ENCODE measurements at regions not wholly inside any gene's neighbourhood (a gene's known extent, or its start where the extent isn't known, plus 50 kb on each side); places are given as distances from the start of the nearest gene placed in this dataset.

- TF ChIP-seq PAXIP1 (CRISPR knock-in tag; conservative IDR thresholded peaks at IDR 0.05) (peak; percentile 41; the same call in 1 of the 2 replicates), RXRB (CRISPR knock-in tag; IDR thresholded peaks at IDR 0.05; ENCODE audit: borderline replicate concordance) (peak; percentile 54; the same call in 1 of the 2 replicates), E2F5 (CRISPR knock-in tag; conservative IDR thresholded peaks at IDR 0.05) (no peak), HOMEZ (CRISPR knock-in tag; IDR thresholded peaks at IDR 0.05; ENCODE audit: low read depth) (no peak), ATAD3A (CRISPR knock-in tag; IDR thresholded peaks at IDR 0.05) (no peak), ZNF441 (CRISPR knock-in tag; IDR thresholded peaks at IDR 0.05; ENCODE audit: borderline replicate concordance) (peak; percentile 59; the same call in 1 of the 2 replicates), NR1H2 (CRISPR knock-in tag; IDR thresholded peaks at IDR 0.05; ENCODE audit: borderline replicate concordance, low read depth) (no peak)
Observed at GRCh38 chr2:176502619-176503018, 233.4 kb downstream of the MTX2 start (continued).

- BruUV-seq (replicated peaks): no TSS peak
- DNase-seq (ENCODE audit: low spot score) (no peak), ATAC-seq (no peak), FAIRE-seq (no peak)
- Histone ChIP-seq H3K79me2 (ENCODE audit: insufficient read depth, low read length) (no peaks in the 10 kb centered on the region), H3K4me2 (ENCODE audit: low read depth, low read length) (no peak overlapping the region), H4K20me1 (ENCODE audit: insufficient read depth, low read length) (no peaks in the 10 kb centered on the region), H3K9ac (ENCODE audit: insufficient read depth, low read depth, low read length) (no peak overlapping the region), H3K4me1 (ENCODE audit: insufficient read depth, low read length) (peaks cover 7% of the 10 kb centered on the region), H3K36me3 (replicated peaks in 1 of 2; ENCODE audit: control insufficient read depth in 1 of 2, insufficient read depth in 2 of 2, low read length in 2 of 2) (no peaks in the 10 kb centered on the region), H3K4me3 (replicated peaks in 1 of 3; ENCODE audit: insufficient read depth in 1 of 3, low read depth in 2 of 3, low read length in 3 of 3) (no peak overlapping the region), H3K27ac (ENCODE audit: extremely low read length, insufficient read depth, low read length) (no peak overlapping the region), H2AFZ (ENCODE audit: low read length) (no peak overlapping the region), H3K27me3 (ENCODE audit: control insufficient read depth in 1 of 2, insufficient read depth in 2 of 2, low read length in 2 of 2) (0 out of 5 replicates have a peak, but pooled peaks cover 0 to 1% of the 10 kb centered on the region in 2 experiments), H3K9me3 (ENCODE audit: low read length) (no peaks in the 10 kb centered on the region)
- intact Hi-C loops (cut with micrococcal nuclease; ENCODE audit: unreplicated experiment): no loop called here
- ChIA-PET CTCF (ENCODE audit: low intra/inter-chr PET ratio, low total read pairs) (no interaction called here), POLR2A (no interaction called here)
- WGBS (ENCODE audit: low lambda C conversion rate): 3% methylated on average over 1 of the region's 1 CpG
- in situ Hi-C loops (cut with HindIII; ENCODE audit: extremely low pct_ligation_motif_present, low pct_unique_long_range_greater_than_20kb): no loop called here
- TF ChIP-seq ZBTB33 (CRISPR knock-in tag; IDR thresholded peaks at IDR 0.05) (no peak), REST (IDR thresholded peaks at IDR 0.05; ENCODE audit: borderline replicate concordance in 1 of 2, low read depth in 1 of 2, low read length in 2 of 2) (no peak), PLRG1 (conservative IDR thresholded peaks at IDR 0.05) (no peak)
Observed at GRCh38 chr2:176503776-176504175, 234.5 kb downstream of the MTX2 start.

All from HepG2 (cell line).